HG02623 (cell line): ENCODE measurements at regions not wholly inside any gene's neighbourhood (a gene's known extent, or its start where the extent isn't known, plus 50 kb on each side); places are given as distances from the start of the nearest gene placed in this dataset.

Source experiments
- ATAC-seq: cut with Tn5 transposase; IDR thresholded peaks from one replicate; pipeline ENCODE4 v1.9.1; 2021; ENCODE audit warnings: moderate library complexity; ENCODE audit not compliant: unreplicated experiment

GRCh38 chr10:58932126-58932525, 244.3 kb upstream of the PHYHIPL start:
- no peak for ATAC-seq

GRCh38 chr10:58932577-58933314, 243.7 kb upstream of the PHYHIPL start:
- ATAC-seq, result no peak

- ATAC-seq, result no peak
Observed at GRCh38 chr10:58936364-58936763, 240.1 kb upstream of the PHYHIPL start.

DNA sequence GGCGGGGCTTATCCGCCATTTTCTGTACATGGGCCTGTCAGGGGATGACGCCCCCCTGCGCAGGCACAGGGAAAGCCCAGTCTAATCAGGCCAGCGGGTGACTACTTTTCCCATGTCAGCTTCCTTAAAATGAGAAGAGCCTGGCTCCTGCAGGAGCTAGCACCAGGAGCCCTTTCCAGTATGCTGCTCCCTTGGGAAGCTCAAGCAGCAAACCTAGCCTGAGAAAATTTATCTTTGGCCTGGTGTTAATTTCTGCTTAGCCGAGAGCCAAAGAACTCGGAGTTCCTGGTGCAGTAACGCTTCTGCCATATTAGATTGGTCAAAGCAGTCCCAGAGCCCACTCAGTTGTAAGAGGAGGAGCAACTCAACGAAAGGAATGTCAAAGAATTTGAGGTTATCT, 239.0 kb upstream of the PHYHIPL start:
- no peak for ATAC-seq

DNA sequence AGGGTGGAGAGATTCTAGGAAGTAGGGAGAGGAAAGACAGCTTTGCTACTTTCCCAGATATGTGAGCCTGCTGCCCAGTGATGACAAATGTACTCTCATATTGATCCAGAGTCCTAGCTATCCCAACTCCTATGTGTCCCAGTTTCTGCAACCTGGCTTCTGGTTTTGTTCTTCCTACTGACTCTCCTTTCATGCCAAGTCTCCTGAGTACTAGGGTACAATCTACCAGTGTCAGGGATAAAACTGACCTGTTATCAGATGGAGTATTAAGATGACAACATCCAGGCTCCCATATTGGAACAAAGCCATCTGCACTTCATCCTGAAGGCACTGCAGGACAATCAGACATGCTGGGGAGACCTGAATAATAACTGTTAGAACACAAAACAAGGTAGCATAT, 233.7 kb upstream of the PHYHIPL start:
- no peak for ATAC-seq

DNA sequence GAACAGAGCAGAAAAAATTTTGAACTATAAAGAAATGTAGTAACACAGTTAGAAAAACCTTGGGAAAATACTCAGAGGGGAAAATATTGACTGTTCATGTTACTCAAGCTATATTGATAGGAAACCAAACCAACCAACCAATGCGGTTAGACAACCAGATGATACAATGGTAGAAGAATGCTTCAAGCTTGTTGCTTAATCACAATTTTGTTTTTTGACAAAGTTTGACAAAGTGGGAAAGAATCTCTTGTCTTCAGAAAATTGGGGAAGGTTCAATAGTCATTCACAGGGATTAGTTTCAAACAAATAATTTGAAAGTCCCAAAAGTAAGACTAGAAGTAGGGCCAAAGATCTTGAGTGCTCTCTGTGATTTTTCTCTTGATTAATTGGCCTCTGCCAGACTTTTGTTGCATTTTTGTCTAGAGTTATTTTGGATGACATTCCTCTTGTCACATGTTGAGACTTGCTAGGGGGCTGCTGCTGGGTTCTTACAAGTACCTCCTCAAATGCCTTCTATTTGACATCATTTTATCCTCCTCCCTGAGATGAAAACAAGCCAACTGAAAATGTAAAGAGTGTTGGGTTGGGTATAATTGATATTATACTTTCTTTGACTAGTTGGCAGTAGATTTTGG, 233.1 kb upstream of the PHYHIPL start:
- ATAC-seq, result no peak

GRCh38 chr10:58943960-58944359, 232.5 kb upstream of the PHYHIPL start:
- no peak for ATAC-seq

- ATAC-seq, result no peak
Observed at GRCh38 chr10:58948303-58948702, 228.1 kb upstream of the PHYHIPL start.

DNA sequence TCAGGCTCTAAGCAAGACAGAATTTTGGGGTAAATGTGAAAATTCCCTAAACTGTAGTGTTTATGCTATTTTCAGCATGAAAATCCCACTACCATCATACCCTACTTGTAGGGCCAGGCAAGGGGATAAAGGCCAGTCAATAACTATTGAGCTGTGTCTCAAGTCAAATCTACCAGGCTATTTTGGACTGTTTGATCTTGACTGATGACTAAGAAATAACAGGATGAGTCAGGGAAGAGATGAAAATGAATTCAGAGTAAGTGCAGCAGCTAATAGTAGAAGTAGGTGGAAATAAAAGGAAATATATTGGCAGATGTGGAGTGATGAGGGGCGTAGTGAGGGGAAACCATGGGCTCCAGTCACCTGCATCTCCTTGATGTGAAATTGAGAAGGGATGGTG, 225.8 kb upstream of the PHYHIPL start:
- no peak for ATAC-seq

DNA sequence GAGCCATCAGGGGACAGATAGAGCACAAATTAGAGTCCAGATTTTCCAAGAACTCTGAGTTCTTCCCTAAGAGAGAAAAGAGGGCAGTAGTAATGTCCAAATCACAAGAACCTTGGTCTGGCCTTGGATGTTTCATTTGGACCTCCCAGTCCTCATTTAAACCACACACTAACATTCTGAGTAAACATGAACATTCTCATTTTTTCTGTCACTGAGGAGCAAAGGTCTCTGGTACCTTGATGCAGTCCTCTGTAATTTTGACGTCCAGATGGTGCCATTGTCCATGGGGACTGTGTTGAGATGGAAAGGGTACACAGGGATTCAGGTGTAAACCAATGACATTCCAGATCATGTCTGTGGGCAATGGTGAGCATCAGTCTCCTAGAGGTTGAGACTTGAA, 225.4 kb upstream of the PHYHIPL start:
- ATAC-seq, result no peak

- no peak for ATAC-seq
Observed at GRCh38 chr10:58951746-58952145, 224.7 kb upstream of the PHYHIPL start.

- ATAC-seq, result no peak
Observed at GRCh38 chr10:58952162-58952601, 224.3 kb upstream of the PHYHIPL start.

DNA sequence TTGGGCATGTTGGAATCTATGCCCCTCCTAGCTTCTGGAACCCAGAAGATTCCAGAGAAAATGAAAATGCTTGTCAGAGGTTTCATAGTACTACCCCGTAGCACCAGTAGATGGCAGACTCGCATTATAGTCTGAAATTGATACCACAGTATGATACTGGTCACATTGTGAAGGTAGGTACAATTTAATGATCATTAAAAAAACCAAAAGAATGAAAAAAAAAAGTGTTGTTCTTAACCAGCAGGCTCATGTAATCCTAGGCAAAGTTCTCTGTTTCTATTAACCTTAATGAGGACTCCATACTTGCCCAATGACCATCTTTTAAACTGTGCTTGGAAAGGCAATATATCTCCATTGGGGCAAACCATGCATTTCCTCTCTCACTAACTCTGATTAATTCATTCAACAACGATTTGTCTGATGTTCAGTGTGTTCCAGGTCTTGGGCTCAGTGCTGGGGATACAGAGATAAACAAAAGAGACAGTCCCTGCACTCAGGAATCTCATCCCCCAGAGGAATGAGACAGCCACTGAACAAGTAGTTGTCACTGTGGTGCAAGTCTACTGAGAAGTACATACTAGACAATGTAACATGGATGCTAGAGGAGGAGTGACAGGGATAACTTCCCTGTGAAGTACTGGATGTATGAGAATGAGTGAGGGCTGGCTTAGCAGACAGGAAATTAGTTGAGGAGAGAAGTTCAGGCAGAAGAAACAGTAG, 223.5 kb upstream of the PHYHIPL start:
- peak; percentile 82 for ATAC-seq

- ATAC-seq, result no peak
Observed at GRCh38 chr10:58954178-58954577, 222.3 kb upstream of the PHYHIPL start.

- ATAC-seq, result no peak
Observed at GRCh38 chr10:58955615-58956014, 220.8 kb upstream of the PHYHIPL start.

DNA sequence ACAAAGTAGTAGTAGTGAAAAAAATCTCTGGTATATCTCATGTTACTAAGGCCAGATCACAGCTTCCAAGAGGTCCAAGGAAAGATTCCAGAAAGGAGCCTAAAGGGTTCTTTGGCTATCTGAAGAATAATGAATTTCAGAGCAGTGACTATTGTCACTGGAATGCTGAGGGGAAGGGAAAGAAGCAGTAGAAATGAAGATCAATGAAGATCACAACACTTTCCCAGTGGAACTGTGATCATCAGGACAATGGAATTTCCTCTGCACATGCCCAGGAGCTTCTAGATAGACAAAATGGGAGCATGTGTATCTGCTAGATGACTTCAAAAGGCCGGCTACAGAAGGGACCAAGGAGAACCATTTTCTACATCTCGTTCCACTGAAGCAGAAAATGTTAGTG, 219.5 kb upstream of the PHYHIPL start:
- ATAC-seq, result no peak

DNA sequence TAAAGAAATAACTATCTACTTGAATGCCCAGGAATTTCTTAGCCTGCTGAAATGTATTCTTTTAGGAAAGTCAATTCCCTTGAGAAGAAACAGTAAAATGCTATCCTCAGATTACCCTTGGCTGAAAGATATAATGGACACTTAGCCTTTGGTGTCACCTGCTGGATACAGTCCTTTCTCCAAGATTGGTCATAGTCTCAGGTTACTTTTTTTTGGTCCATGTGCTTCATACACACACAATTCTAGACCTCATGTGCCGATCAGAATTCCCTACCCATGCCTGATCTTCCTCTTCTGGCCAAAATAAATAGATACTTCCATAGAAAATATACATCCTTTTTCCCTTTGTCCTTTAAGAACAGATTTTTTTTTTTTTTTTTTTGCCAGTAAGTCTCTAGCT, 218.9 kb upstream of the PHYHIPL start:
- ATAC-seq, result no peak

DNA sequence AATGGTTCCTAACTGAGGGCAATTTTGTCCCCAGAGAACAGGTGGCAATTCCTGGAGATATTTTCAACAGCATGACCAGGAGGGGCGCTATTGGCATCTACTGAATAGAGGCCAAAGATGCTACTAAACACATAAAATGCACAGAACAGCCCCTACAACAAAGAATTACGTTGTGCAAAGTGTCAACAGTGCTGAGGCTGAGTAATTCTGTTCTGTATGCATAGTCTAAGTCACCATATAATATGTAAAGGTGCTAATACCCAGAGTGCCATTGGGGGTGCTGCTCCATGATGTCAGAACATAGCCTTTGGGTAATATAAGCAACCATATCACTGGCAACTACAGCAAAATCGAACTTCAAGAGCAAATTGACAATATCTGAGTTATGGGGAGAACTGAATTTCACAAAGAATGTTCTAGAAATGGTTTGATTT, 213.3 kb upstream of the PHYHIPL start:
- ATAC-seq, result no peak

GRCh38 chr10:58963723-58964124, 212.7 kb upstream of the PHYHIPL start:
- no peak for ATAC-seq

DNA sequence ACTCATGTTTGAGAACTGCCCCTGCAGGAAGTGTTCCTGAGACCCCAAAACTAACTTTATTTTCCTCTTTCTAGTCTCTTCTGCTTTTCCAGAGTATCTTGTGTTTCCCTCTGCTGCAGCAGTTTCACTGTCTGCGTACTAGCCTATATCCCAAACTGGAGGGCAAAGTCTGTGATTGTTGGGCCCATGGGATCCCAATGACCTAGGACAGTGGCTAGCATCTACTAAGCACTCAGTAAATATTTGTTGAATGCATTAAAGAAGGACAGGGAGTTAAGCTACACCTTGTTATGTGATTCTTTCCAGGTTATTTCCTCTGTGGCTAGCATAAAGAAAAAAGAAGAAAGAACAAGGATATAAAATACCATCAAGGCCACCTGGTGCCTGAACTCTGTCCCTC, 210.6 kb upstream of the PHYHIPL start:
- ATAC-seq, result no peak

DNA sequence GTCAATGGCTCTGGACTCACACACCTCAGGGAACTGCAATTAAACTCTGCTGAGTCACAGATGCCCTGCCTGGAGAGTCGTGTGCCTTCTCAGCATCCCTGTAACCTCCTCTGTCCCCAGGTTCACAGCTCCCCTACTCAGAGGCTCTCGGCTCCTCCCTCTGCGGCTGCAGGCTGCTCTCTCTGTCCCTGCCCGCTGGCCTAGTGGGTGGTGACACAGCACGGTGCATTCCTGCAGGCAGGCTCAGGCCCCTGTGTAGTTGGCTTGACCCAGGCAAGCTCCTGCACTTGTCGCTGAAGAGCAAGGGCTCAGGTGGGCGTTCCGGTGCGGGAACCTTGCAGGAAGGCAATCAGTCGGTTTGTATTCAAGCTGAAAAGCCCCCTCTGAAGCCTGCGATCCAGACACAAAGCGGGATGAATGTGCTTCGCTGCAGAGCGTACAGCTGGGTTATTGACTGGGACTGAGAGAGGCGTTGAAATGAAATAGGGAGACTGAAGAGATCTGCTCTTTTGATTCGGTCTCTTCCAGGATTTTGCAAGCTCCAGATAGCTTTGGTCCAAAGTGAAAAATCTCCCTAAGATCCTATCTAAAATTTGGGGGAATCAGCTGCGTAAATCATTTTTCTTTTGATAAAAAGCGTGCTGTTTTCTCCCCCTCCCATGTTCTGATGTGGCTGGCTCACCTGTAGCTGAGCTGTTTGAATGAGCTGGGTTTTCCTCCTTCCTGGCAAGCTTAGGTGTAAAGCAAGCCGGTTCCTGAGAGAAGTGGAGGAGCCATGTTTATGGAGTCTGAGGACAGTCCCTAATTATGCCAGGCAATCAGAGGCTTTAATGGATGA, 208.7 kb upstream of the PHYHIPL start:
- ATAC-seq, result no peak
